HS-27A (cell line): ENCODE measurements at regions not wholly inside any gene's neighbourhood (a gene's known extent, or its start where the extent isn't known, plus 50 kb on each side); places are given as distances from the start of the nearest gene placed in this dataset.
A peak's percentile ranks its signal among the peaks of the same experiment; 100 is the strongest.

Experiments
- DNase-seq: peaks from one replicate; pipeline ENCODE4 v3.0.0-alpha.2; 2012; ENCODE audit warnings: low read depth, missing footprints

DNA sequence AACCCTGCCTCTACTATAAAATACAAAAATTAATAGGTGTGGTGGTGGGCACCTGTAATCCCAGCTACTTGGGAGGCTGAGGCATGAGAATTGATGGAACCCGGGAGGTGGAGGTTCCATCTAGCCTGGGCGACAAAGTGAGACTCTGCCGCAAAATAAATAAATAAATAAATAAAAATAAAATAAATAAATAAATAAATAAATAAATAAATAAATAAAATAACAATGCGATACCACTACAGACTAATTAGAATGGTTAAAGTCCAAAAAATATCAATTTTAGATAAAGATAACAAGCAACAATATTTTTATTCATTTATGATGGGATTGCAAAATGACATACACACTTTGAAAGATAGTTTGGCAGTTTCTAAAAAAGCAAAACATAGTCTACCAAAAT is 1131.5 kb downstream of the SI start:
- DNase-seq: no peak

- no peak for DNase-seq
Measured at GRCh38 chr3:163943664-163944063, 1134.6 kb downstream of the SI start.

GRCh38 chr3:163939926-163940325 is 1138.4 kb downstream of the SI start:
- peak; percentile 77 for DNase-seq

DNA sequence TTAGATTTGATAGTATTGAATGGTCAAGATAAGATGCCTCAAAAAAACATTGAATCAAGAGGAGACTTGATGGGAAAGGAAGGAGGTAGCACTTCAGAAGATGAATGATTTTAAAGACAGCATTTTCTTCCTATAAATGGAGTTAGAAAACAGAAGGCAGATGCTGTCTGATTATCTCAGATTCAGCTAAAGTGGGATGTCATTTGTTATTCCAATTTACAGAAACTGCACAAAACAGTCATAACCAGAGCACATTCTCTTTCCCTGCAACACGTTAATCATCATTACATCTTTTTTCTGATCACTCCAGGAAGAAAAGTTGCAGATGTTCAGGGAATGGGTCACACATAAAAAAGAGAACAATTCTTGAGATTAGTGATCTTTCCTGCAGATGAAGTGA is 1141.8 kb downstream of the SI start:
- DNase-seq: no peak

DNA sequence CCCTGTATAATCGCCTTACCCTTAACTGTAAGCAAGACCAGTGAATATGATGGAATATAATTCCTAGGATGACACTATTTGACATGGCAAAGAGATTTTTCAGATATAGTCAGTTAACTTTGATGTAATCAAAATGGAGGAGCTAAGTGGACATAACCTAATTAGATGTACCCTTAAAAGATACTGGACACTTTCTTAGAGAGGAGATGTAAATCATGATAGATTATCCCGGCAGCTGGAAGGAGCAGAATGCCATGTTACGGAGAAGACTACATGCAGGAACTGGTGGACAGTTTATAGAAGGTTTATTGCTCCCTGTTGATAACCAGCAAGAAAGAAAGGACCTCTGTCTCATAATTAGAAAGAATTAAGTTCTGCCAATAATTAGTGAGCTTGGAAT is 1142.9 kb downstream of the SI start:
- DNase-seq: no peak

DNA sequence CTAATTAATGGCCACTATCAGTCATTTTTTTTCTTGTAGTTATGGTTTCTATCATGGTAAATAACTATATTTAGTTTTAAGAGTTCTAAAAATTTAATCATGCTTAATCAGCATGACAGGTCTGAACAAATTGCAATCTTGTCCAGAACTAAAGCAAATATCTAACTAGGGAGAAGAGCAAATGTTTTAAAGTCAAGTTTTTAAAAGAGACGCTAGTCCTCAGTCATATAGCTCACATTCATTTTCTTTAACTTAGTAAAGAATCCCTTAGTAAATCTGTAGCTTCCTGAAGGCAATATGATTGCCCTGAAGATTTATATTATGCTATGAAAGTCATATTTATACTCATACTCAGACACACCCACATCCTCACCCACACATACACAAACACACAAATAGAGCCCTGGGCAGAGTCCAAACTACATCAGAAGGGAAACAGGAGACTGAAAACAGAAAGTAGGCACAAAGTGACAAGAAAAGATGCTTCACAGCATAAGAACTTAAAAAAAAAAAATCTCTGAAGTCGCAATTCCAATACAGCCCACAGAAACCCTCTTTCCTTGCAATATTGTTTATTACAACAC is 1149.1 kb downstream of the SI start:
- DNase-seq: no peak

DNA sequence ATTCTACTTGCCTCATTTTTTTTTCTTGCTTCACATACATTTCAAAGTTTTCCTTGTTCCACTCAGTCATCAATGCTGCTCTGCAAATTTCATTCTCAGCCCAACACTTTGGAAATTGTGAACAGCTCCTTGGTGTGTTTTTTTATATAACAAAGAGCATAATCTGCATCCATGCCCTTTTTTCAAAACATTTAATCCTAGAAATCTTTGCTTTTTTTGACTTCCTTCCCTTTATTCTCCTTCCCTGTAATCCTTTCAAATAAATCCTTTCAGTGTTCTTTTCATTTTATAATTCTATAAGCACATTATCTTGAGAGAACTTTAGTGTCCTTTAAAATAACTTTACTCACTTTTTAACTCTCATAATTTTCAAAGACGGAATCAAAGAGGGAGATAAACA is 1150.8 kb downstream of the SI start:
- no peak for DNase-seq

DNA sequence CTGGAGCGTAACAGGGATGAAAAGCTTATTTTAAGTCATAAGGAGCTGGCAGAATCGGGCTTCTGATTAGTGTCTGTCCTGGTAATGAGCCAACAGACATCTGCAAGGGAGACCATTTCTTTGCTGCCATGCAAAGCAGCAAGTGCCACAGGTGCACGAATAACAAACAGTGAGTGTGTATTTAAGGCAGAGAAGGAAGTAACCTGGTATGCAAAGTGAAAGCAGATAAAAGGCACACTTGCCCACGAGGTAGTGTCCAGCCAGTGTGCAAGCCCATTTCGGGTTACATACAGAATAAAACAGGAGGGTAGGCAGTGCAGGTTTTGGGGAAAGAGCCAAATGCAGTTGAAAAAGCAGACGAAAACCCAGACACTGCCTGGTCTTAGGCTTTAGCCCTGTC is 1153.7 kb downstream of the SI start:
- no peak for DNase-seq

GRCh38 chr3:163919154-163919553 is 1159.1 kb downstream of the SI start:
- no peak for DNase-seq

DNA sequence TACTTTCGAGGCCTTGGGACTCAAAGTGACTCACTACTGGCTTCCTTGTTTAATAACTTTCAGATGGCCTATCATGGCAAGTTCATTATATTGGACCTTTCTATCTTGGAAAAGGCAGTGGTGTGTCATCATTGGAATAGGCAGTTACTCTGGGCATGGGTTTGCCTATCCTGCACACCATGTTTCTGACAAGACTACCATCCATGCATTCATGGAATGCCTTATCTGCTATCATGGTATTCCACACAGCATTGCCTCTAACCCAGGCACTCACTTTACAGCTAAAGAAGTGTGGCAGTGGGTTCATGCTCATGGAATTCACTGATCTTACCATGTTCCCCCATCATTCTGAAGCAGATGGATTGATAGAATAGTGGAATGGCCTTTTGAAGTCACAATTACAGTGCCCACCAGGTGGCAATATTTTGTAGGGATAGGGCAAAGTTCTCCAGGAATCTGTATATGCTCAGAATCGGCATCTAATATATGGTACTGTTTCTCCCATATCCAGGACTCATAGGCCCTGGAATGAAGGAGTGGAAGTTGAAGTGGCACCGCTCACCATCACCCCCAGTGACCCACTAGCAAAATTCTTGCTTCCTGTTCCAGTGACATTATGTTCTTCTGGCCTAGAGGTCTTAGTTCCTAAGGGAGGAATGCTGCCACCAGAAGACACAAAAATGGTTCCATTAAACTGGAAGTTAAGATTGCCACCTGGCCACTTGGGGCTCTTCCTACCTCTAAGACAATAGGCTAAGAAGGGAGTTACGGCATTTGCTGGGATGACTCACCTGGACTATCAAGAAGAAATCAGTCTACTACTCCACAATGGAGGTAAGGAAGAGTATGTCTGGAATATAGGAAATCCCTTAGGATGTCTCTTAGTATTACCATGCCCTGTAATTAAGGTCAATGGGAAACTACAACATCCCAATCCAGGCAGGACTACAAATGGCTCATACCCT is 1161.4 kb downstream of the SI start:
- DNase-seq: peak; percentile 39

DNA sequence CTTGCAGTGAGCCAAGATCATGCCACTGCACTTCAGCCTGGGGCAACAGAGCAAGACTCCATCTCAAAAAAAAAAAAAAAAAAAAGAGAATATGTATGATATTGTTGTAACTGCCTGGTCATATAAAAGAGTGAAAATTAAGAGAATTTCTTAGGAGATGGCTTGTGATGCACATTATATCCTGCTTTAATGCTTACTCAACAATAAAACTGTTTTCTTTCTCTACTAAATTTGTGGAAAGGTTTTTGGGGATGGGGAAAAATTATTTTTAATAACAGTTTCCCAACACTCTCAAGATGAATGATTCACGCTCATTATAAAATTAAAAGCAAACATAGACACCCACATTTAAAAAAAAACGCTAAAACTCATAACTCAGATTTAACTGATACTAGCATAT is 1163.0 kb downstream of the SI start:
- DNase-seq: no peak

DNA sequence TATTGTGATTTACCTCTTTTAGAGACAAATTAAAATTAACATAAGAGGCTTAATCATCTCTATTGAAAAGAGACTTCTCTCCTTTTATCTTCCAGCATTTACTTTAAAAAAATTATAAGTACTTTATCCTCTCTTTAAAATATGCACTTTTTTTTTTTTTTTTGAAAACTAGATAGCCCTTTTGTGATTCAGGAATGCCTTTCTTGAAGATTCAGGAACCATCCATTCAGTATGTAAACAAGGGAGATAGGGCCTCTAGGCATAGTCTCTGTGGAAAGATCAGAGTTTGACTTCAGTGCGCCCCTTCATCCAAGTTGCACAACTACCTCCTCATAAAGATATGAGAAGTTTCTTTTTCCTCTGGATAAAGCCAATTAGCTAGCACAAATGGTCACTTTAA is 1163.7 kb downstream of the SI start:
- DNase-seq: no peak

- DNase-seq: no peak
Measured at GRCh38 chr3:163891771-163892170, 1186.5 kb downstream of the SI start.

DNA sequence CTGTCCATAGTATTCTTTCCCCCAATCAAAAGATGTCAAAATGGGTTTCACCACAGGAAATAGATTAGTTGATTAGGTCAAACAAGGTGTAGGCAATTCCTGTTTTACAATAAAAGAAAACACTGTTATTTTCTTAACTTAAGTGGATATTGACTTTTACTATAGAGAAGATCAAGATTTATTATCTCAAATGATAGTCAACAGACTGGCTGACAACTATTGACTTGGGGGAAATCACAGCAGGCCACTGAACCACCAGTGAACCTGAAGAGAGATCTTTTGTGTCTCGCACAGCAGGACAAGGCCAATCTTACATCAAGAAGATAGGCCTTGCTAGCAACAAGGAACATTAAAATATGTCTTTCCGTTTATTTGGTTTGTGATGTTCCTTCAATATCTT is 1187.6 kb downstream of the SI start:
- DNase-seq: no peak

GRCh38 chr3:163879172-163879571 is 1199.1 kb downstream of the SI start:
- no peak for DNase-seq

DNA sequence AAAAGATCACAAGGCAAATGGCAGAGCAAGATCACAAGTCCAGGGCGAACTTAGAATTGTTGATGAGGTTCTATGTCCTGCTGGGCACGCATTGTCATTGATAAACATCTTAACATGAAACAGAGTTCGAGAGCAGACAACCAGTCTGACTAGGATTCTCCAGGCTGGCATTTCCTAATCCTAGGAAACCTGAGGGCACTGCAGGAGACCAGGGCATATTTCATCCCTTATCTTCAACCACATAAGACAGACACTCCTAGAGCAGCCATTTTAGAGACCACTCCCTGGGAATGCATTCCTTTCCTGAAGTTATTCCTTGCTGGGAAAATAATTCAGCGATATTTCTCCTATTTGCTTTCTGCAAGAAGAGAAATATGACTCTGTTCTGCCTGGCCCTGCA is 1199.9 kb downstream of the SI start:
- no peak for DNase-seq

GRCh38 chr3:163877805-163878204 is 1200.5 kb downstream of the SI start:
- no peak for DNase-seq

DNA sequence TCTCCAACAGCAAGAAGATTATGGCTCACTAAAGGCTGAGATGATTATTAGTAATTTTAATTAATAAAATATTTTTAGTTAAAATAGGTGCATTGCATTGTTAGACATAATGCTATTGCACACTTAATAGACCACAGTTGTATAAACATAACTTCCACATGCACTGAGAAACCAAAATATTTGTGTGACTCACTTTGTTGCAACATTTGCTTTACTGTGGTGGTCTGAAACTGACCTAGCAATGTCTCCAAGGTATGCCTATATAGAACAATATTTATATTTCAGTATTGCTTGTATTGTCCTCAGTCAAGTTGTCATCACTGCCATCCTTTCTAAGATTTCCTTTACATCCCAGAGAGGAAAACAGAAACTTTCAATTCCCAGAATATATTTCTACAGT is 1215.2 kb downstream of the SI start:
- DNase-seq: no peak

GRCh38 chr3:163852233-163852632 is 1226.1 kb downstream of the SI start:
- no peak for DNase-seq

- DNase-seq: no peak
Measured at GRCh38 chr3:163838769-163839168, 1239.5 kb downstream of the SI start.

DNA sequence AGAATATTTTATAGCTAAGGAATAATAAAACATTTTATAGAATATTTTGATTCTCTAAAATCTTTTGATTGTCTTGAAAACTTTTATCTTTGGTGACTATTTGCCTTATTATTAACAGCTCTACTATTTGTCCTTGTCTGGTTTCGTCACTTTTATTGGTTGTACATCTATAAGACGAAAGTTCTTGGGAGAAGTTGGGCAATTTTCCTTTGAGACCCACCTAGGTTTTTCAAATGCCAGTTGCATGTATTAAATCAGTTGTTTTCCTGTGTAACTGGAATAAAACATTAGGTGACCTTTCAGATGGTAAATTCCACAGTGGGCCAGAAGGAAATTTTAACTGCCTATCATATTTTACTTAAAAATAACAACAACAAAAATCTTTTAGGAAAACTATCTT is 1245.7 kb downstream of the SI start:
- DNase-seq: no peak

- peak; percentile 20 for DNase-seq
Measured at GRCh38 chr3:163821841-163822240, 1256.5 kb downstream of the SI start.

DNA sequence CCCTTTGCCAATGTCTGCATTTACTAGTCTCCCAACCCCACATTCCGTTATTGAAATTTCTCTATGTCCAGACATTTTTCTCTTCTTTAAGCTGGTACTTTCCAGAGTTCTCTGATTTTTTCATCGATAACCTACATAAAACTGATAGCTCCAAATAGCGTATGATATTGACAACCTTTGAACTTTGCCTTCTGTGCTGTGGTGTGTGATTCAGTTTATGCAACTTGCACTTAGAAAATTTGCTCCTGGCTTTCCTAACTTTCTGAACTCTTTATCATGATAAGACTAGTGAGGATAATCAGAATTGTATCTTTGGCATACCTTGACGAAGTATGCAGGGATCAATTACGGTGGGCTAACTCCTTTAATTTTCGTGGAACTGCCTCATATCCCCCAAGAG is 1261.3 kb downstream of the SI start:
- no peak for DNase-seq

DNA sequence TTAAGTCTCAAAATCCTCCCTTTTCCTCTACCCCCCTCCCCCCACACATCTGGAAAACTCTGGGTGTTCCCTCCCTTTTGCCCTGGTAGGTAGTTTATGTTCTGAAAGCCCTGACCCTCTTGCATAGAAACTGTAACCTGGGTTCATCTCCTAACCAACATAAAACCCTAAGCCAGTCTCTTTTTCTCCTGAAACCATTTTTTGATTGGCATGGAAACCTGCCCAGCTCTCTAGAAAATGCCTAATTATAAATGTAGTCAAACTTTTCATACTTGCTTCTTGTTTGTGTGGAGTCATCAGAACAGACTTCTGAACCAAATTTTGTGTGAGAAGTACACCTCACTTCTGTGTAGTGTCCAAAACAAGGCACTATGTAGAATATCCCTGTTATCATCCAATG is 1264.4 kb downstream of the SI start:
- DNase-seq: no peak
